NCI-H187 (cell line): ENCODE measurements at regions not wholly inside any gene's neighbourhood (a gene's known extent, or its start where the extent isn't known, plus 50 kb on each side); places are given as distances from the start of the nearest gene placed in this dataset.
A peak's percentile ranks its signal among the peaks of the same experiment; 100 is the strongest.

Experiments
- DNase-seq, 2 experiments: peaks; one replicate each; lab custom pipeline; 2025; lab: John Stamatoyannopoulos, UW

- DNase-seq, result no peak
These were observed 300.7 kb upstream of the CXXC4 start for GRCh38 chr4:104795264-104795939.

- DNase-seq, result no peak
These were observed 317.0 kb upstream of the CXXC4 start for GRCh38 chr4:104811727-104812126.

GRCh38 chr4:104815665-104816064 is 321.0 kb upstream of the CXXC4 start:
- DNase-seq, result no peak

- no peak for DNase-seq
These were observed 323.9 kb upstream of the CXXC4 start for GRCh38 chr4:104818579-104818978.

- no peak for DNase-seq
These were observed 320.5 kb upstream of the TET2 start for GRCh38 chr4:104826171-104826570.

GRCh38 chr4:104829761-104830160 is 316.9 kb upstream of the TET2 start:
- no peak for DNase-seq

GRCh38 chr4:104848597-104849225 is 298.0 kb upstream of the TET2 start:
- DNase-seq, result no peak

GRCh38 chr4:104859601-104860237 is 287.0 kb upstream of the TET2 start:
- DNase-seq, result peak in 1 of 2 experiments; percentile 2

- peak; percentile 14 to 19 for DNase-seq
These were observed 286.2 kb upstream of the TET2 start for GRCh38 chr4:104860238-104861123.

- DNase-seq, result no peak
These were observed 279.9 kb upstream of the TET2 start for GRCh38 chr4:104866809-104867208.

GRCh38 chr4:104868533-104868932 is 278.1 kb upstream of the TET2 start:
- DNase-seq, result no peak

- no peak for DNase-seq
These were observed 277.7 kb upstream of the TET2 start for GRCh38 chr4:104868958-104869357.

GRCh38 chr4:104869831-104870230 is 276.8 kb upstream of the TET2 start:
- no peak for DNase-seq

GRCh38 chr4:104870495-104871233 is 276.0 kb upstream of the TET2 start:
- DNase-seq, result no peak

GRCh38 chr4:104878936-104879335 is 267.7 kb upstream of the TET2 start:
- no peak for DNase-seq

GRCh38 chr4:104879367-104879766 is 267.3 kb upstream of the TET2 start:
- DNase-seq, result no peak

- DNase-seq, result no peak
These were observed 266.8 kb upstream of the TET2 start for GRCh38 chr4:104879854-104880253.

GRCh38 chr4:104881136-104881886 is 265.4 kb upstream of the TET2 start:
- DNase-seq, result no peak

- no peak for DNase-seq
These were observed 255.9 kb upstream of the TET2 start for GRCh38 chr4:104890598-104891275.
